GM21381 (cell line): ENCODE measurements at regions not wholly inside any gene's neighbourhood (a gene's known extent, or its start where the extent isn't known, plus 50 kb on each side); places are given as distances from the start of the nearest gene placed in this dataset.

Experiments used
- ATAC-seq: cut with Tn5 transposase; IDR thresholded peaks from one replicate; pipeline ENCODE4 v1.9.1; 2021; ENCODE audit warnings: mild to moderate bottlenecking, moderate library complexity; ENCODE audit not compliant: unreplicated experiment

DNA sequence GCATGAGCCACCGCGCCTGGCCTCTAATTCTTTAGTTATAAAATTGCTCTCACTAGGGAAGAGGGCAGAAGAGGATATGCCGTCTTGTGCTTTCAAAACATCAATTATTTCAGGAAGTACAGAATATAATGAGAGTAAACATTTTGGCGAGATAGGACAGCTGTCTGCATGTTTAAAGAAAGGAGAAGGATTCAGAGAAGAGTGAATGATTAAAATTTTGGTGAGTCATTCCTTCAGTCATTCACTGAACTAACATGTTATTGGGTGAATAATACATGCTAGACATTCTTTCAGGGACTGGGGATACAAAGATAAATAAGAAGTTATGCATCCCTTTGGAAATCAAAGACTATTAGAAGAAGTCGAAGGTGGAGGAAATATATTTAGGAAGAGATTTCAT is 590.3 kb upstream of the GOT2 start:
- ATAC-seq = no peak

DNA sequence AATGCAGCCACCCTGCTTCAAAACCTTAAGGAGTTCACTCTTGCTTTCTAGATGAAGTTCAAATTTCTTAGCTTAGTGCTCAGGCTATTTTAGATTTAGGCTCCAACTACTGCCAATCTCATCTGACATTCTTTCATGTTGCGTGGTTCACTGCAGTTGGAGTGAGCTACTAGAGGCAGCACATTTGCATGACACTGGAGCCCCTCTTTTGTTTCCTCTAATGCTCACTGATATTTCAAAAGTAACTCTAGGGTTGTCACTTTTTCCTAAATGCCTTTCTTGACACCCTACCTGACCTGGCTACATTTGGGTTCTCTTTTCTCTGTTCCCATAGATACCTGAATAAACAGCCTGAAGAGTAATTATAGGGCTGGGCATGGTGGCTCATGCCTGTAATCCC is 586.5 kb upstream of the GOT2 start:
- ATAC-seq = no peak

DNA sequence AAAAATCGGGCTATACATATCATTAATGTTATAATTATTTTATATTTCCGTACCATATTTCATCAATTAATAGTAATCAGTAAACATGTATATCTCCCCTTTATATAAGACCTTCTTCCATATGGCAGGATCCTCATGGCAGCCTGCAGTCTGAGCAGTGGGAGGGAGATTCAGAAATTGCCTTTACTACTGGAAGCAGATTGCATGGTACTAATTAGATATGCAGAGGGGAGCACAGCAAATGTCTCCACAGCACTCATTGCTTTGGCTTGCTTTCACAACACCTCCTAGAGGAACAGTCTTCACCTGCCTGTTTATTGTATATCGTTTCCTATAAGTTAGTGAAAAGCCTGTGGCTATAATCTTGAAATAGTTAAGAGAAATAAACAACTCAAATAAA is 585.8 kb upstream of the GOT2 start:
- no peak for ATAC-seq

DNA sequence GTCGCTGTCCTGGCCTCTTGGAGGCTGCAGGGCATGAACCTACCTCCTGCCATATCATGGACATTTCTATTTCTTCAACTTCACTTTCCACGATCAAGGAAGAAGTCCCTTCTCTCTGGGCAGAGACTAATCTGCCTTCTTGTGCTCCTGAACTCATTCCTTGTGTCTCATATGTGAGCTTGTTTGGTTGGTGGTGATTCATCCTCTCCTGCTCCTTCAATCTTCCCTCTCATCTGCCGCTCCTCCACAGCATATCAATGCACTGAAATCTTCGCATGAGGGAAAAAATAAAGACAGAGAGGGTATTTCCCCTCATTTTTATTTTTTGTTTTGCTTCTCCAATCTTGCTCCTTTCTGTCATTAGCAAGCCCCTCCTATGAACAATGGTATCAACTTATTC is 571.7 kb upstream of the GOT2 start:
- ATAC-seq = no peak

DNA sequence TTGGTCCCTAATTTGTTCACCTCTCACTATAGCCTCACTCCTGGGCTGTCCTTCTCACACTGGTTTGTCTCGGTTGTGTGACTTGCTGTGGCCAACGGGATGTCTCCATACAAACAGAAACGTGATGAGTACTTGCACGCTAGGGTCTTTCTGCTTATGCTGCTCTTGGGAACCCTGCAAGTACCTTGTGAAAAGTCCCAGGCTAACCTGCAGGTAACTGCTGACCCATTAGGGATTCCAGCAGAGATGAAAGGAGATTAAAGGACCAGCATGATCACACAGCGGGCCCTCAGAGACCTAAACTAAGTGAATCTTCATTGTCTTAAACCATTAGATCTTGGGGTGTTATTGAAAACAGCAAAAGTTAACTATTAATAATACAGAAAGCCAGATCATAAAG is 562.8 kb upstream of the GOT2 start:
- no peak for ATAC-seq

DNA sequence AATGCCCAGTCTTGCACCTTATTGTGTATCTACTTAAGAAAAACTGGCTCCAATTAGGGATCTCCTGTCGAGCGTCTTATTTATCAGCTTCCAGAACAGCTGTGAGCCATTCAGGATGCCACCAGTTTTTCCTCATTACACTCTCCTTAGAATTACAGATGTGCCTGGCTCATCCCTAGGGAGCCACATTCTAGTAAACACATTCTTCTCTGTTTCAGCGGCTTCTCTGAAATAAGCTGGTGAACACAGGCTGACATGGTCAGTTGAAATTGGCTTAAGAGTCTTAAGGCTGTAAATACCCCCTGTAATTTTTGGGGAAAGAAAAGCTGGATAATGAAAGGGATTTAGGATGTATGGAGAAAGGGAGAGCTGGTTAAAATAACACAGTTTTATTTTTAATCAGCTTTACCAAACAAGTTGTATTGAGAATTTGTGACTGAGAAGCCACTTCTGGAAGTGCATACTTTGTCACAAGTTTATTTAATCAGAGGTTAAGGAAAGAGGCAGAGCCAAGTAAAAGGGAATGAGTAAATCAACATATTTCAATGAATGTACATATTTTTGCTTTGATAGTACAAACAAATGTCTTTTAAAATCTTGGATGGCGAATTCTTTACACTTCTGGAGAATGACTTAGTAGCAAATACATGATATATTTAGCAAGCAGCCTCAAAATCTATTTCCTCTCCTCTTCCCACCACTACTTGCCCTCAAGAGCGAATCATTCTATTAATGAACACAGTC is 562.0 kb upstream of the GOT2 start:
- ATAC-seq = no peak

DNA sequence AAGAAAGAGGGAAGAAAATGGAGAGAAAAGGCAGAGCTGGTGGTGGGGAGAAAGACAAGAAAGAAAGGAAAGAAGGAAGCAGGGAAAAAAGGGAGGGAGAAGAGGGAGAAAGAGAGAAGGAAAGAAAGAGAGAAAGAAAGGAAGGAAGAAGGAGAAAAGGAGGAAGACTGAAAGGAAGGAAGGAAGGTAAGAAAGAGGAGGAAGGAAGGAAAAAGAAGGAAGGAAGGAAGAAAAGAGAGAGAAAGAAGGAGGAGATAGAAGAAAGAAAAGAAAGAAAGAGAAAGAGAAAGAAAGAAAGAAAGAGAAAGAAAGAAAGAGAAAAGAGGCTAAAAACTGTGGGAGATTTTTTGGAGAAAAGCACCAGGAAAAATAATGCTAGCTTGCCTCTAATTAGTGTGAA is 561.4 kb upstream of the GOT2 start:
- no peak for ATAC-seq

DNA sequence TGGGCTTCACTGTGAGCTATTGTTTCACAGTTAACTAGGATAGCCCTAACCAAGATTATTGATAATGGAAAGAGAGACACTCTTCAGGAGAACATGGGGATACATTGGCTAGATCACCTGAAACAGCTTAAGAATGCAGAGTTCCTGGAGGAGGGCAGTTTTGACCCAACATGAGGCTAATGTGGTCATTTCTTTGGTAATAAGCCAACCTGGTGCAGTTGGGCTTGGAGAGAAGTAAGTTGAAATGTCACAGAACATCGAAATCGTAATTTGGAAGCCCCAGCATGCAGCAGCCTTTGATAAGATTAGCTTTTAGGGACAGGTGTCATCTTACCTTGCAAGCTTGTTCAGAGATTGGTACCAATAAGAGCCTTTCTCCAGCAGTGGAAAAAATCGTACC is 556.6 kb upstream of the GOT2 start:
- no peak for ATAC-seq

DNA sequence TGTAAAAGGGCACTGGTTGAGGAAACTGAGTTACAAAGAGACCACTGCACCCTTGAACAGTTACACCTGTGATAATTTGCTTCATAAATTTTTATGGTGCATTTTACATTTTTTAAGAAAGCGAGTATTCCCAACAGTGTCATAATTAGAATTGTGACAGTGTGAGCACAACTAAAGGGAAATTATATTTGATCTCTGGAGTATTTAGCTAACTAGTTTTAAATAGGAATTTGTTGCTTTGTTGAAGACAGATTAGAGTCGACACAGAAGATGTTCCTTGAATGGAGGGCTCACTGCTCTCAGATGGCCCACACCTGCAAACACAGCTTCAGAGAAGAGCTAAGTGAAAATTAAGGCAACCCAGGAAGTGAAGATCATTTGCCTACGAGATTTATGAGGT is 555.0 kb upstream of the GOT2 start:
- no peak for ATAC-seq

DNA sequence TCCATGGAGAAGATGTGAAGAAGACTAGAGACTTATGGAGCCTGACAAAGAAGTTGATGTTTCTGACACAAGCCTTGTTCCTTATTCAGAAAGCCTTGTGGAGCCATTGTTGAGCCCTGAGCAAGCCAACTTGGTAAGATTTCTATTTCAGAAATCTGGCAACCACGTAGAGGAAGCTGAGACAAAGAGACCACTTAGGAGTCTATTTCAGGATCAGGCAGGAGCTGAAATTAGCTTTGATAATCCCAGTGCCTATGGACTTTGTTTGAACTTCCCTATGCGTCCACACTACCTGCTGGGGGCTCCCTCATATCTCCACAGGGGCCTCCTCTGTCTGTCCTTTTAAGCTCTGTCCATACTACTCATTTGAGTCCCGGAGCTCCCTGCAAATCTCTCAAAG is 540.0 kb upstream of the GOT2 start:
- no peak for ATAC-seq

DNA sequence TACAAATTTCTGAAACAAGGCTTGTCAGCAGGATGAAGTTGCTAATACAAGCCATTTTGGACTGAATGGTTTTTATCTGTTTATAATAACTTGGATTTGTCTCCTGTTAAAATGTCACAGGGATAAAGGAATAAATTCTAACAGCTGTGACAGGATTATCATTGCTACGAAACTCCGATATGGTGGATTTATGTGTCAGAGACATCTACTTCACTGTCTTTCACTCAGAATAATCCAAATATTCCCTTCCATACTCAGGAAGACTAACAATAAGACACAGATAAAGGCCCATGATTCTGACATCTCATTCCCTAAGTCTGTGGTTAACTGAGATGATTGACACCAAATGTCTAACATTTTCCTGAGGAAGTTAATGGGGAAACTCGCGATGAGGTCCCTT is 529.8 kb upstream of the GOT2 start:
- no peak for ATAC-seq

DNA sequence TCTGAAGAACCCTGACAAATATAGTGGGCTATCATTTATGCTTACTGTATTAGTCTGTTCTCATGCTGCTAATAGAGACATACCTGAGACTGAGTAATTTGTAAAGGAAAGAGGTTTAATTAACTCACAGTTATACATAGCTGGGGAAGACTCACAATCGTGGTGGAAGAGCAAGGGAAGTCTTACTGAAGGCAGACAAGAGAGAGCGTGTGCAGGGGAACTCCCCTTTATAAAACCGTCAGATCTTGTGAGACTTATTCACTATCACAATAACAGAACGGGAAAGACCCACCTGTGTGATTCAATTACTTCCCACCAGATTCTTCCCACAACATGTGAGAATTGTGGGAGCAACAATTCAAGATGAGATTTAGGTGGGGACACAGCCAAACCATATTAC is 526.8 kb upstream of the GOT2 start:
- ATAC-seq = no peak

DNA sequence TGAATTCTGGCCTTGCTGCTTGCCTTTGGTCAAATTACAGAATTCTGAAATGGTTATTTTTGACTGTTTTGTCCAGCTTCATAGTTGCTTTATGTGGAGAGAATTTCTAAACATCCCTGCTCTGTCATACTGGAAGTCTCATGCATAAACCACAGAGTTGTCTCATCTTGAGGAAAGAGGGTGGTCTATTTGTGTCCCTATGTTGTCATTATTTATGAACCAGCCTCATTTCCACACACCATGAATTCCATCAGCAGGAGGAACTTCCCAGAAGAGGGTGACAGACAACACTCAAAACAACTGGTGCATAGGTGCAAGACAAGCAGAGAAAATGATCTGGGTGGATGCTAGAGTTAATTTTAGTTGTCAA is 525.8 kb upstream of the GOT2 start:
- ATAC-seq = no peak

DNA sequence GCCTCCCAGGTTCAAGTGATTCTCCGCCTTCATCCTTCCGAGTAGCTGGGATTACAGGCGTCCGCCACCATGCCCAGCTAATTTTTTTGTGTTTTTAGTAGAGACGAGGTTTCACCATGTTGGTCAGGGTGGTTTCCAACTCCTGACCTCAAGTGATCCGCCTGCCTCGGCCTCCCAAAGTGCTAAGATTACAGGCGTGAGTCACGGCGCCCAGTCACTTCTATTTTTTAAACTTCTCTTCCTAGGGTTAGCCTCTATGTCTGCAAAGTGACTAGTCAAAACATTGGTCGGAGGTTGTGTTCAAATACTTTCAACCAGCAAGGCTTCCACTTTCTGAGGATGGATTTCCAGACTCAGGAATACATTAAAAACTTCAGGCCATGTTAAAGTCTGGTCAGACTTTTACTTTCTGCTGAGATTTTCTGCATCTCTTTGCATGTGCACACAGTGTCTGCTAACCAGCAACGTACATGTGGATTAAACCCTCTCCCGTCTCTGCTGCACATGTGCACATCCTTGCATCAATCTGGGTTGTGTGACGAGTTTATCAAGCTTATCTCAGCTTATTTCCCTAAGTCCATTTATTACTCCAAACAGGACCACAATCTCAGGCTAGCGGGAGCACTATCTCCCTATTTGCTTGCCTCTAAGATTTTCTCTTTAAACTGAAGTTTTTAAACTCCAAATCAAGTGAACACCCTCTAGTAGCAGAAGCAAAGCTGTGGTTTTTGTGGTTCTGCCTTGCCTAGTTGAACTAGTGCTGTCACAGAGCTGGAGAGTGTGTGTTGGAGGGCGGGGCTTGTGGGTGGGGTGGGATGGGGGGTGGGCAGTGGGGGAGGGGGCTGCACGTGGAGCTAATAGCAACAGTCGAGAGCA is 525.2 kb upstream of the GOT2 start:
- no peak for ATAC-seq

DNA sequence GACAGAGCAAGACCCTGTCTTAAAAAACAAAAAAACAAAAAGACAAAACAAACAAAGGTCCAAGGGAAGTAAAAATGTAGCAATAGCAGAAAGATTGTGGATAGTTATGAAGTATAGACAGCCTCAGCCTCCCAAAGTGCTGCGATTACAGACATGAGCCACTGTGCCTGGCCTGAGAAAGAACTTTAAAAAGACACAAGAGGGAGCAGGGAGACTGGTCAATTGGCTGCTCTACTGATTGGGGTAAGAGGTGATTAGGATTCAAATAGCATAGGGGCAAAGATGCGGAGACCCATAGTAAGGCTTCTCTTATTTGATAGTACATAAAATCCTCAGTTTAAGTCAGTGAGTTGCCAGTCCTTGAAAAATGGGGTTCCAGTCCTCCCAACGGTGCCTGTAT is 518.2 kb upstream of the GOT2 start:
- no peak for ATAC-seq

DNA sequence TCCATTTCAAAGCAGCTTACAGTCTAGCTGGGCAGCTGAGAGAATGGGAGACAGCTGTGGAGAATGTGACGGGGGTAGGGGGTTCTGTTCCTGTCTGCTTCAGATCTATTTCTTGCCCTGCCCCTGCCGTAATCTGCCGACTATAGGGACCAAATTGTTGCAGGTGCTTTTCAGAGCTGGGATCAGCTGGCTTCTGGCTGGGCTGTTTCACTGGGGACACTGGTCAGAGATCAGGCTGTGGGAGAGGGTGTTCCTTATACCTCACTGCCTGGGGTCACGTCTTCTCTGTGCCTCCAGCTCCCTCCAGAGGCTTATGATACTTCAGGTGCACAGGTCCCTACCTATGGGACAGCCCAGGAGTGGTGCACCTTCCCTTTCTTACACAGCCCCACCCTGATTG is 514.9 kb upstream of the GOT2 start:
- no peak for ATAC-seq

DNA sequence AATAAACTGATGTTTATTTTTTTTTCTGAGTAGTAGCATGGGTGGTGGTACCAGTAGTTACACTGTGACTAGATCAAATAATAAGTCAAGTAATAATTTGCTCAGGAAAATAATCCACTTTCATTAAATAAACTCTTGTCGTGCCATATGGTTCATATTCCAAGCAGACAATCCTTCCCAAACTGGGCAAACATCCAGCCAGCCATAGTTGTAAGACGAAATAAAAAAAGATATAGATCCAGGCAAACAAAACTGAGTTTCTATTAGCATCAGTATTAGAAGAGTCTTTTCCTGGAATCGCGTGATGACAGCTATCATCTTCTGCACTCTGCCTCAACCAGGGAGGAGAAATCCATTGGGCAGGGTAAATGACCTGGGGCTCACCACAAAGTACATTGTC is 508.4 kb upstream of the GOT2 start:
- ATAC-seq = no peak

DNA sequence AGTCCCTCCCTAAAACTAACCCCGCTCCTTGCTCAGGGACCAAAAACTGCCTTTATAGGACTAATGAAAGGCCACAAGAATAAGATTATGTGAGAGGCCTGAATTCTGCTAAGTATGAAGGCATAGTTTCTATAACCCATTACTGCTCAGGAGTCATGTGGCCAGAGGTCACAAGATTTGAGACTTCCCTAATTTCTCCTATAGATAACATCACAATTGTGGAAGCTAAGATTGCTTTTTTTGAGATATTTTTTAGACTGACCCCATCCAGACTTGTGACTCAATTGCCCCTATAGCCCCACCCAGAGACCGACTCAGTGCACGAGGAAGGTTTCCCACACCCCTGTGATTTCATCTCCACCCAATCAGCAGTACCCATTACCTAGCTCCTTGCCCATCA is 504.1 kb upstream of the GOT2 start:
- ATAC-seq = no peak

DNA sequence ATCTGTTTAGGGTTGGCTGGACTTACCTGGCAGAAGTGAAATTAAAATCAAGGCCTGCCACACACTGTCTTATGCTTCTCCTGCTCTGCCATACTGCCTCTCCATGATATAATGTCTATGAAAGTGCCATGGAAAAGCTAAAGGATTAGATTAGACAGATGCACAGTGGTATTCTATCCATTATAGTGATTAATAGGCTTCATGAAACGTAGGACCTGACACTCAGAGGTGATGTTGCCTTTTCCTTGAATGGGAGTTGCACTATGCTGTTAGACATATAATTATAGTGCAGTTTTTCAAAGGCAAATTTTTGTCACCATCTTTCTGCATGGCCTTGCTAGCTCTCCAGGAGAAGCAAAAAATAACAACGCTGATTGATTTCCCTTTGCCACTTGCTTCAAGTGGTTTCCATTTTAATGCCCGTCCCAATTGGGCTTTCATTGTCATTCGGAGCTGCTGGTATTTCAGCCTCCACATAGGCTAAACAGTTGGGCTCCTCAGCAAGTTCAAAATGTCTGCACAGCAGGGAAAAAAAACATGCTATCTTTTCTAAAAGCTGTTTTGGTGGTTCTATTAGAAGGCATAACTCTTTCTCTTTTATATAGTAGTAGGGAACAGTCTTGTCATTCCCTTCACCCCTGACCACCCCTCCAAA is 502.8 kb upstream of the GOT2 start:
- no peak for ATAC-seq

DNA sequence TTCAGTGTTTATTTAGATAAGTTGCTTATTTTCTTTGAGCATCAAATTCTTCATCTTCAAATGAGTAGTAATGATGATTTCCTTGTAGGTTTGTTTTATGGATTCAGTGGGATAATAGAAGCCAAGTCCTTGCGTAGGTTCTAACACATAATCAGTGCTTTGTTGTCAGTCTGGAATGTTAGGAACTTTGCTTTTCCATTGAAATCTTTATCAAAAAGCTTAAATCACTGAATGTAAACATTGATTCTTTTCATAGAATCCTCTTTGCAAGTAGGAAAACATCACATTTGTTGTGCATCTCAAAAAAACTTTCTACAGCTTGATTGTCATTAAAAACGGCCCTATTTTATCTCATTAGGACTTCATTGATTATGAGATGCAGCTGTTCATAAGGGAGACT is 490.3 kb upstream of the GOT2 start:
- ATAC-seq = no peak

DNA sequence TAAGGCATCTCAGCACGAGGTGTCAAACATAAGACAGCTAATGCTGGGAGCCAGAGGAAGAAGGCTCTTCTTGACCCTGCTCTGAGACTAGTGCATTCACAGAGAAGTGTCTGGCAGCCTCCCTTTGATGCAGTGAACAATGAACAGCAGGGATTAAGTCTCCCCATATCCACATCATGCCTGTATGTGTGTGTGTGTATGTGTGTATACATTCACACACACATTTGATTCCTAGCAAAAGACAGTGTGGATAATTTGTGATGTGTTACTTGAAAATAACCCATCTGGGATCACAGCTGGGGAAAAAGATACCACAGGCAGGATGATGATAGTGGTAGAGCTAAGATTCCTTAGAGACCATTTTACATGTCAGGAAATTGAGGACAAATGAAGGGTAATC is 485.9 kb upstream of the GOT2 start:
- ATAC-seq = no peak

DNA sequence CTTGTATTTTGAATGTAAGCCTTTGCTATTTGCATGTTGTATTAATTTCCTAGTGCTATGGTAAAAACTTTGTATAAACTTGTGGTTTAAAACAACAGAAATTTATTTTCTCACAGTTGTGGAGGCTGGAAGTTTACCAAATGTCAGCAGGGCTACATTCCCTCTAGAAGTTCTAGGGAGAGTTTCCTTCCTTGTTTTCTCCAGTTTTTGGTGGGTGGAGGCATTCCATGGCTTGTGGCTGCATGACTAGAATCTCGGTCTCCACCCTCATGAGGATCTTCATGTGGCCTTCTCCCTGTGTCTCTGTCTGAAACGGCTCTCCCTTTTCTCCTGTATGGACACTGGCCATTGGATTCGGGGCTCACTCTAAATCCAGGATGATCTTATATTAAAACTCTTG is 482.2 kb upstream of the GOT2 start:
- ATAC-seq = no peak
